NOMO-1 treated with dmso at 0.1 percent for 144 hours (cell line): ENCODE measurements at regions not wholly inside any gene's neighbourhood (a gene's known extent, or its start where the extent isn't known, plus 50 kb on each side); places are given as distances from the start of the nearest gene placed in this dataset.
"Not testable (repeated sequence)": the region's sequence is repeated elsewhere in the genome, so short reads cannot be mapped to it uniquely, and the experiment has no call there.

Source experiments
- DNase-seq: peaks from one replicate; lab custom pipeline; 2025; ENCODE audit not compliant: unreplicated experiment; lab: John Stamatoyannopoulos, UW

DNA sequence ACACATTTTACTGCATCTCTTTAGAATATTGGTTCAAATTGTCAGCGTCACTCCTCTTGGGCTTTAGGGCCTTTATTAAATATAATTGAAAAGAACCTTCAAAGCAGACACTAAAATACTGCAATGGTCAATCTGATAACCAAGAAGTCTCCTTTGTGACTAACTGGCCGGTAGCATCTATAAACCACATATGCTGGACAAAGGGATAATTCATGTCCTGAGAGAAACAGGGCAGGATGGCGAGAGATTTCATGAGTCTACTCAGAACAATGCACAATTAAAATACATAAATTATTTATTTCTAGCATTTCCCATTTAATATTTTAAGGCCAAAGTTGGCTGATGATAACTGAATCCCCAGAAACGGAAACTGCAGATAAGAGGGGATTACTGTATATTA, 1083.4 kb upstream of the CDH18 start:
- DNase-seq, result no peak

DNA sequence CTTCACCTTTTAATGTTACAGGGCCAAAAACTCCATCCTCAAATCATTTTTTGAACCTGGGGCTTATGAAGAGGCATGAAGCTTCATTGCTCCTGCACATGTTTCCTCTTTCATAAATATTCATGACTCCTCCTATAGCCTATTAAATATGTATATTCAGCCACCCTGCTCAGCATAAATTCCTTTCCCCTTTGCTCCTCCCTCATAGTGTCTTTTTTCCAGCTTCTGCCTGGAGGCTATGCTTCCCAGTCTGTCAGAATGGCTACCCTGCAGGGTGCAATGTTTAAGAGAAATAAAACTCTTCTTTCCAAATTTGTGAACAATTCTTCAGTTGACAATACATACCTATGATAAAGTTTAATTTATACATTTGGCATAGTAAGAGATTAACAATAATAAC, 1082.9 kb upstream of the CDH18 start:
- no peak for DNase-seq

DNA sequence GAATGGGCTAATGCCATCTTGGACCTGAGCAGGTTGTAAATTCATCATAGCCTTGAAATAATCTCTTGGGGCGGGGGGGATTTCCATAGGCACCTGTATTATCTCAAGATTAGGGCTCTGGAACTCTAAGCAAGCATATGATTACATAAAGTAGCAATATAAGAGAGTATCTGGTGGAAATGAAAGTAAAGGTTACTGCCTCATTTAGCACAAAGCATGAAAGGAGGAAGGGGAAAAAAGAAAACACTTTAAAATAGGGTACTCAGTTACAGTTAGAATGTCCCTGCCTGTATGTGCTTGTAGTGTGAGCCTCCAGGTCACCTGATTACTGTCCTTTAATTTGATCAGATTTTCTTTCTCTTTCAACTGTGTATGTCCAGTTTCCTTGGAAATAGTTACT, 1079.7 kb upstream of the CDH18 start:
- no peak for DNase-seq

DNA sequence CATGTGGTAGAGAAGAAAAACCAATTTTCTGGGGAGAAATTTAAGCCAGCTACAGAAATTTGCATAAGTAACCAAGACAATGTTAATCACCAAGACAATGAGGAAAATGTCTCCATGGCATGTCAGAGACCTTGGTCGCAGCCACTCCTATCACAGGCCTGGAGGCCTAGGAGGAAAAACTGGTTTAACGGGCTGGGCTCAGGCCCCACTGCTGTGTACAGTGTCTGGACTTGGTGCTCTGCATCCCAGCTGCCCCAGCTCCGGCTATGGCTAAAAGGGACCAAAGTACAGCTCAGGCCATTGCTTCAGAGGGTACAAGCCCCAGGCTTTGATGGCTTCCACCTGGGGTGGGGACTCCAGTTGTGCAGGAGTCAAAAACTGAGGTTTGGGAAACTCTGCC, 1075.1 kb upstream of the CDH18 start:
- DNase-seq, result no peak

DNA sequence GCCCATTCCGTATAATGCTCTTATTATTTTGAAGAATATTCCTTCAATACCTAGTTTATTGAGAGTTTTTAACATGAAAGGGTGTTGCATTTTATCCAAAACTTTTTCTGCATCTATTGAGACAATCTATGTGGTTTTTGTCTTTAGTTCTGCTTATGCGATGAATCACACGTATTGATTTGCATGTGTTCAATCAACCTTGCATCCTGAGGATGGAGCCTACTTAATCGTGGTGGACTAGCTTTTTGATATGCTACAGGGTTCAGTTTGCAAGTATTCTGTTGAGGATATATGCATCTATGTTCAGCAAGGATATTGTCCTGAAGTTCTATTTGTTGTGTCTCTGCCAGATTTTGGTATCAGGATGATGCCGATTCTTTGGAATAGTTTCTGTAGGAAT, 1070.3 kb upstream of the CDH18 start:
- DNase-seq, result no peak

DNA sequence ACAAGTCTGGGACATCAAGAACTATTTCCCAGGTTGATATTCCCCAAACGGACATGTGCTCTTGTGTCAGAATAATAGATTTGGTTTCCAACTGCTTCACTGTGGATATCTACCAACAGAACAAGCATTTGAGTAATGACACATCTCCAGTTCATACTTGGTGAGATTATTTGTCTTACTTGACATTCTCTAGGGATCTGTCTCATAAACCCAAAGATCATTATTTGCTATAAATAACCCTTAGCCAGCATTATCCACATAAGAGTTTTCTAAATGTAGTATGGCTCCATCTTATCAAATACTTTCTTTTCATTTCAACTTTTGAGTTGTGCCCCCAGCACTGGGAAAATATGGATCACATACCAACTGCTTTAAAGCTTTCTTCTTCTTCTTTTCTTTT, 1063.9 kb upstream of the CDH18 start:
- DNase-seq, result no peak

DNA sequence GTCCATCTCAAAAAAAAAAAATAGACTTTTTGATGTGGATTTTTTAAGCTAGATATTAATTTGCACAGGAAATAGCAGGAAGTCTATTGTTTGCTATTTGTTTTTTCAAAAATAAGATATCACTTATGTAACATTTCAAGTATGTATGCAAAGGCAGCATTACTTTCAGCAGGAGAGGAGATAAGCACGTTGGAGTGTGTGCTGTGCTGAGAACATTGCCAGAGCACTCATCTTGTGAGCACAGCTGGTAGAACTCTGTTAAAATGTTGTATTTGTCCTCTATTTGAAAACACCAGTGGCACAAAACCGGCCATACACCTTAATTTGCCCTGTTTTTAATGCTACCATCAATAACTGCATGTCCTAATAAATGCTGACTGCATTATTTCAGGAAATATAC, 1061.9 kb upstream of the CDH18 start:
- DNase-seq, result no peak

DNA sequence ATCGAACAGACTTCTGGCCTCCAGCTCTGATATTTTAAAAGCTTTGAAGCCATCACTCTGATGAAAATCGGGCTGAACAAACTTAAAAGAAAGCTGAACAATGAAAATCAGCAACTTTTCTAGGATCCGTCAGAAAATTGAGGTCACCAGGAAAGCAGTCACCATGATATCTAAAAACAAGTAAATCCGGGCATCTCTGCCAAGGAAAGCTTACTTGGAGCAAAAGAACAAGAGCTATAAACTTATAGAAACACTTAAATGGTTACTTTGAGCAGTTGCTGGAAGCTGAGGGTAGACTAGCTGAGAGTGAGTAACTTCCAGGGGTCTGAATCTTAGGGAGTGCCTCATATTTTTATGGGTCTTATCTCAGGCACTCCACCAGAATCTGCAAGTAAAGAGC, 1043.0 kb upstream of the CDH18 start:
- no peak for DNase-seq

DNA sequence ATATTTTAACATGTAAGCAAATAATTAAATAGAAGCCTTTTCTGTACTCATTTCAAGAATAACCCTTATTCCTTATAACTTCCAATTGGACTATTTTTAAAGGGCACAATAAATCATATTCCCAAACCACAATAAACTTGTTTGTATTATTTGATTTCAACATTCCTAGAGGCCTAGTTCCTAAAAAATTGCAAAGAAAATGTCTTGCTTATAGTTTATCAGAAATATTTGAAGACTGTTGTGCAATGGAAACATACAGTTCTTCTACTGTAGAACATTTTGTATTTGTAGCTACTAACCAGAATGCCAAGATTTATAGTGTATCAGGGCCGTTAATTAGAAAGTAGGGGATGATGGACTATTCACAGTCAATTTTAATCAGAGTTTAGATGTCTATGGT, 1037.0 kb upstream of the CDH18 start:
- no peak for DNase-seq

DNA sequence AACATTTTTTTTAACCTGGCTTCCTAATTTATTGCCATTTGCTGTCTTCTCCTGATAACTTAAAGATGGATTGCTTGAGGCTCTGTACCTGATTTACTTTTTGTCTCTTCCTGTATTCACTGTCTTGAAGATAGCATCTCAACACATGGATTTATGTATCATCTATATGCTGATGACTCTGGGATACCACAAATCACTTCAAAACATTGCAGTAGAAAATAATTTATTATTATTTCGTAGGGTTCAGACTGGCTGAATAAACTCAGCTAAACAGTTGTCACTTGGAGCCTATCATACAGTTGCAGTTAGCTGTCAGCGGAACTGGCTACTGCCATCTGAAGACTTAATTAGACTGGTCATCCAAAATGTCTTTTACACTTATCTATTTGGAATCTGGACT, 1025.2 kb upstream of the CDH18 start:
- DNase-seq, result no peak

DNA sequence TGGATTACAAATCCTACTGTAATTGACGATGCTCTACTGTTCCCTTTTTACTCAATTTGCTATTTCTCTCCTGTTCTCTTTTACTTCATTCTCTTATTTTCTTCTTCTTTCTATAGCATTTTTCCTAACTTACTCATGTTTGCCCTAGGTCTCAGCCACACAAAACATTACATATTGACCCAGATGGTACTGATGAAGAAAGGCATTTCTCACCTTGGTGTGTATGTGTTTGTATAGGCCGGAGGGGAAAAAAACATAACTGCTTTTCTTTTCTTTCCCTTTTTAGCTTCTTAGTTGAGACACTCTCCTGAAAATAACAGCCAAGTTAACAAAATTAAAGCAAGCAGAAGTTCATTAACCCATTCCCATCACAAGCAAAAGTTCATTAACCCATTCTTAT, 1019.8 kb upstream of the CDH18 start:
- no peak for DNase-seq

DNA sequence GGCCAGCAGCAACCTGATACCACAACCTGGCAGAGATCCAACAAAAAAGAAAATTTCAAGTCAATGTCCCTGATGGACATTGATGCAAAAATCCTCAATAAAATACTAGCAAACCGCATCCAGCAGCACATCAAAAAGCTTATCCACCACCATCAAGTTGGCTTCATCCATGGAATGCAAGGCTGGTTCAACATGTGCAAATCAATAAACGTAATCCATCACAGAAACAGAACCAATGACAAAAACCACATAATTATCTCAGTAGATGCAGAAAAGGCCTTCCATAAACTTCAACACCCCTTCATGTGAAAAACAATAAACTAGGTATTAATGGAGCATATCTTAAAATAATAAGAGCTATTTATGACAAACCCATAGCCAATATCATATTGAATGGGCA, 1000.9 kb upstream of the CDH18 start:
- not testable (repeated sequence) for DNase-seq

DNA sequence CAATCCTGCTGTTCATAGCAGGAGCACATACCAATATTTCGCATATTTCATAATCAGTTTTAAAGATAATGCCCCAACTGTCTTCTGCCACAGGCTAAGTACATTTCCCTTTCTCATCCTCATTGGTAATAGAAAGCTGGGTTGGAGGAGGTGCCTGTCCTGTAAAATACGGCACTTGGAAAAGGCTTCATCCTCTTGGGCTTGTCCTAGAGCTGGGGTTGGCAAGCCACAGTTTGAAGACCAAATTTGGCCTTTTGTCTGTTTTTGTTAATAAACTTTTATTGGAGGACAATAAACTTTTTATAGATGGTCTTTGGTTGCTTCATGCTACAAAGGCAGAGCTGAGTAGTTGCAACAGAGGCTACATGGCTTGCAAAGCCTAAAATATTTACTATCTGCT, 997.8 kb upstream of the CDH18 start:
- no peak for DNase-seq

DNA sequence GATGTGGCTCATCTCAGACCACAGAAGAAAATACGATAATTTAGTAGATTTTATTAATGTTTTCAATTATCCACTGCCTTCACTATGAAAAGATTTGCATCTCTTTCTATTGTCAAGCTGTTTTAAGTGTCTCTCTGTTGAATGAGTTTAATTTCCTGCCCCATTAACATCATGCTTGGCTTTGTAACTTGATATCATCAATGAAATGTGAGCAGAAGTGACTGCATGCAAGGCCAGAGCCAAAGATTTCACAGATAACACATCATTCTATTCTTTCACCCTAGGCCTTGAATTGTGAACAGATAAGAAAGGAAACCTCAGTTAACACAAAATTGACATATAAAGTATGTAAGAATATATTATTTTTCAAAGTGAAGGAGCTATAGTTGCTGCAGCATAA, 986.4 kb upstream of the CDH18 start:
- no peak for DNase-seq

DNA sequence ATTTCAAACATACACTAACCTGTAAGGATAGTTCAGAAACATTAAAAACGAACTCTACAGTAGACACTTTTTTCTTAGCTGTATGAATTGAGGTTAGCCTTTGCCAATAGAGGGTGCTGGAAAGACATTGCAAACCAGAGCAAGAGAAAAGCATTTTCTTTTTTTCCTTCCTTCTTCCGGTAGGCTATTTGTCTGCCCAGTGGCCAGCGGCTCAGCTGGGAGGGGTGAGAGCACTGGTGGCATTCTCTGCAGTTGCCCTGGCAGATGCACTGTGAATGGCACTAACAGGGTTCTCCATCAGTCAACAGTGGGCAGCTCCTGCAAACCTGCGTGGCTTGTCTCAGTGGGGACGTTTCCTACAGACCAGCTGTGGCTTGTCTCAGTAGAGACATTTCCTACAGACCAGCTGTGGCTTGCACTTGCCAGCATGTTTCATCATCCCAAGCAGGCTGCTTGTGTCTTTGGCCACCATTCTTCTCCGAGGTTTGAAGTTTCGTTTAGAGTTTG, 984.5 kb upstream of the CDH18 start:
- peak; percentile 63 for DNase-seq

DNA sequence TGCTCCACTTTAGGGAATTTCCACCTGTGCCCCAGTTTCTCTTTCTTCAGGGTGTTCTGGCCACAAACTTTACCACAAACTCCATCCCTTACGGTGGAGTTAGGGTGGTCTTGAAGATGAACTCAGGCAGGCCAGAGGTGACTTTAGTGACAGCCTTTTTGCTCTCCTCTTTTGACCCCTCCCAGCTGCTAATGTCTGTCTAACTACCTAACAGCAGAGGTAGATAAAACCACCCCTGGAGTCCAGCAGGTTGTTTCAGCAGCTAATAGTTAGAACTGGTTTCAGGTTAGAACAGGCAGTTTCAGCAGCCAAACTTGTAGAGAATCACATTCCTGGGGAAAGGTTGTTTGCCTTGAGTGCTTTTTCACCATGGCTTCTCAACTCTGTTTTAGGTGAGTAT, 971.3 kb upstream of the CDH18 start:
- no peak for DNase-seq

DNA sequence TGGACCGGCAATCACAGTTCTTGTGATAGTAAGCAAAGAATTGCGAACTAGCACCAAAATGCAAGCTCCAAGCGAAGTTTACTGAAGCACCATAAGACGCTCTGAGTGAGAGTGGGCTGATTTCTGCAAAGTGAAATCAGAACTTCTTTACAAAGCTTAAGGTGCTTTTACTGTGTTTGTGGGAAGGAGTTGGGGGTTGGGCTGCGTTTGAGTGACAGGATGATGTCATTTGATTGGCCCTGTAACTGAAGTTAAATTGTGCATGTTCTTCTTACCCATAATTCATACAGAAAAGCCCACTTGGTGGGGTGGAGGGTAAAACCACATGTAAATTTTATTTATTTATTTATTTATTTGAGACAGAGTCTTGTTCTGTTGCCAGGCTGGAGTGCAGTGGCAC, 970.6 kb upstream of the CDH18 start:
- DNase-seq, result no peak

DNA sequence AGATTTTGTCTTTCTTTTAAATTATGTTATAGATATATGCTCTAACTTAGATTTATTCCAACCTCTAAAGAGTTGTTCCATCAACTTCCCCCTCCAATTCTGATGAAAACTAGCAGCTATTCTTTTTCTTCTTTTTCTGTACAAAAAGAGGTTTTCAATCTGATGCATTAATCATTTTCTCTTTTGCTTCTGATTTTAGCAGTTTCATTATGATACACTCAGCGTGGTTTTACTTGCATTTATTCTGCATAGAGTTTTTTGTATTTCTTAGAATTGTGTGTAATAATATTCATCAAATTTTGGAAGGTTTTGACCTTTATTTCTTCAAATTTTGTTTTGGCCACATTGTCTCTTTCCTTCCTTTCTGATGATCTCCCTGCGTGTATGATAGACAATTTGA, 968.1 kb upstream of the CDH18 start:
- DNase-seq, result no peak

DNA sequence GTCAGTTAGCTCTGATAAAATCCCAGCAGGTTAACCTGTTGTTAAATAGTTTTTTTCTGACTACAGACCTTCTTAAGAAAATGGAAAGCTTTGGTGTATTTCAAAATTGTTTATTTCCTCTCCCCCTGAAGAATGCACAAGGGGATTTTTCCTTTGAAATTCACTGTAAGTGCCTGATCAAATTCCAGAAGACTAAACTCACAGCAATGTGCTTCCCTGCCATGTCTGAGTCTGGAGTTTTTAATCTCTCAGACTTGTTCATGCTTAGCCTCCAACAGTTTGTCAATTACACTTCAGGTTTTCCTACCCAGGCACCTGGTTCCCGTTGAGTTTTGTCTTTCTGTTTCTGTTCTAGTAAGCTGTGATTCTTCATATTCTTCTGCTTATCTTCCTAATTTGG, 961.6 kb upstream of the CDH18 start:
- DNase-seq, result no peak

DNA sequence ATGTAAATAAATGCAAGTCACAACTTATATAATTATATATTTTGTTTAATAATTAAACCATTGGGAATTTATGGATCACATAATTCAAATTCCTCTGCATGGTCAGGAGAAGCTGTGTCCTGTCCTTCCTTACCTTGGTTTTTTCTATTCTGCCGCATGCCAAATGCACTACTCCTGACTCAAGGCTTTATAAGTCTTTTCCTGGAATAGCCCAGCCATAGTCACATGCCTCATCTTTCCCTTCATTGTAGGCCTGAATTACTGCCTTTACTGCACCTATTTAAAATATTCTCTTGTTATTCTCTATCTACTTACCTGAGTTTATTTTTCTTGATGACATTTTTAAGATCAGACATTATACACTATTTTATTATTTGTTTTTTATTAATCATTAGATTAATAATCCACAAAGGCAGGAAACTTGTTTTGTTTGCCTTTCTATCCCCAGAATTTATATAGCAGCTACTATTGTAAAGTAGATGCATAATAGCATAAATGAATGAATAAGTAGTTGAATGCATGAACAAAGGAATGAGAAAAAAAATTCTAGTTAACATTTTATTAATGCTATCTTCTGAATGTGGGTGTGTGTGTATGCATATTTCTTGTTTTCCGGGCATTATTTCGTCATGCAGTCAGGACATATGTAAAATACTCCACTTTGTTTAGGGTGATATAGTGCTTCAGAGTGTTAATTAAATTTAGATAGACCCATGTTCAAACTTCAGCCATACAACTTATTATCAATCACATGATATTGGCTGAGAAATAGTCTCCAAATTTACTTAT, 955.4 kb upstream of the CDH18 start:
- not testable (repeated sequence) for DNase-seq

DNA sequence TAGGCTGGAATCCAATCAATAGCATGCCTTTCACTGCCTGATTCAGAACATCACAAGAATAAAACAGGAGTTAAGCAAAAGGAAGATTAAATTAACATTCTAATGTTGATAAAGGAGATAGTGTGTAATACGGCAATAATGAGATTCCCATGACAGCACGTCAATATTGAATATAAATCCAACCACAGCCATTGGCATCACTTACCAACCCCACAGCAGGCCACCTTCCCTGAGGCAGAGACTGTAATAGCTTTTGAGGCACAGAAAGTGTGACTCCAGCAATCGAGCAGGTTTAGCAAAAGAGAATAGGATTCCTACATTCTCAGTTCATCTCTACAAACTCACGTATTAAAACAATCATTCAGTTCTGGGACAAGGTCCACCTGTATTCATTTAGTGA, 954.6 kb upstream of the CDH18 start:
- DNase-seq, result not testable (repeated sequence)

DNA sequence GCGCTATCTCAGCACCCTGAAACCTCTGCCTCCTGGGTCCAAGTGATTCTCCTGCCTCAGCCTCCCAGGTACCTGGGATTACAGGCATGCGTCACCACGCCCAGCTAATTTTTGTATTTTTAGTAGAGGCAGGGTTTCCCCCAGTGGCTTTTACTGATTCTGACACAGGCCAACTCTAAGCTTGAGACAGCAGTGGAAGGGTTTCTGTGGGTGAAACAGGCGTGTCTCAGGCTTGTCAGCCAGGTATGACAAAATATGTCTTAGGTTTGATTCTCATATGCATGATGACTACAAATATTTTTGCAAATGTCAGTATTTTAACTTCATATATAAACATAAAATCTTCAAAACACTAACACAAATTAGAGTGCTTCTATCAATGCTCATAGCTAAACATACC, 952.8 kb upstream of the CDH18 start:
- DNase-seq, result not testable (repeated sequence)

DNA sequence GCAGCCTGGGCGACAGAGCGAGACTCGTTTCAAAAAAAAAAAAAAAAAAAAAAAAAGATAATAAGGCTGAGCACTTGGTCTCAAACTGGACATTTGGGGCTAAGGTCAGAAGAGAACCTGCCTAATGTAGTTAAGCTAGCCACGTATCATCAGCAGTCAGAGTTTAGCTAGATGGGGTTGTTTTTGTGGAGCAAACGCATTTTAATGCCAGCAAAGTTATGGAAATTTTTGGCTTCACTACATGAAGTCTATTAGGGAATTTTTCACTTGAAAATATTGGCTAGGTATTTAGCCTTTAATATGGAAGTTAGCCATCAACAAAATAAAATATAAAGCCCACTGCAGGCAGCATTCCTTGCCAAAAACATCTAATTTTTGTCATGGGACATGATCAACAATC, 902.9 kb upstream of the CDH18 start:
- not testable (repeated sequence) for DNase-seq
